OCI-LY3 (cell line): ENCODE measurements at regions not wholly inside any gene's neighbourhood (a gene's known extent, or its start where the extent isn't known, plus 50 kb on each side); places are given as distances from the start of the nearest gene placed in this dataset.

Experiments
- H2AFZ ChIP-seq: fragments of 200-600, 300-600 bp; shearing (Covaris generic); 2 replicates; pipeline ENCODE4 v1.6.0; 2014; ENCODE audit warnings: antibody characterized with exemption, low read depth, low read length
- H3K27ac ChIP-seq: fragments of 200-600, 300-600 bp; sonication (generic); 2 replicates; pipeline ENCODE4 v1.5.1; 2014; ENCODE audit warnings: mild to moderate bottlenecking, low read length, moderate library complexity, mixed read lengths
- H3K27me3 ChIP-seq: fragments of 200-600, 300-600 bp; sonication (generic); 2 replicates; pipeline ENCODE4 v1.6.1; 2014; ENCODE audit warnings: low read depth, low read length, mixed read lengths
- H3K36me3 ChIP-seq: fragments of 200-600, 300-600 bp; sonication (generic); replicated peaks from 2 replicates; pipeline ENCODE3; 2014; ENCODE audit warnings: low read depth, low read length, mixed read lengths
- H3K4me1 ChIP-seq: fragments of 300-600, 200-600 bp; sonication (generic); 2 replicates; pipeline ENCODE4 v1.6.1; 2014; ENCODE audit warnings: low read length, mixed read lengths
- H3K4me2 ChIP-seq: fragments of 200-600, 300-600 bp; sonication (generic); 2 replicates; pipeline ENCODE4 v1.6.1; 2014; ENCODE audit warnings: low read length, mixed read lengths
- H3K4me3 ChIP-seq: fragments of 300-600, 200-600 bp; sonication (generic); 2 replicates; pipeline ENCODE4 v1.5.1; 2014; ENCODE audit warnings: antibody characterized with exemption, mild to moderate bottlenecking, low read length, moderate library complexity
- H3K79me2 ChIP-seq: fragments of 300-600, 200-600 bp; shearing (Covaris generic); 2 replicates; pipeline ENCODE4 v1.6.1; 2014; ENCODE audit warnings: mild to moderate bottlenecking, low read length, mixed read lengths
- H3K9ac ChIP-seq: fragments of 300-600, 200-600 bp; shearing (Covaris generic); 2 replicates; pipeline ENCODE4 v1.6.0; 2014; ENCODE audit warnings: mild to moderate bottlenecking, low read length, moderate library complexity
- H3K9me3 ChIP-seq: fragments of 200-600, 300-600 bp; shearing (Covaris generic); 2 replicates; pipeline ENCODE4 v1.6.1; 2014; ENCODE audit warnings: low read length, mixed read lengths; ENCODE audit not compliant: insufficient read depth
- H4K20me1 ChIP-seq: fragments of 200-600, 300-600 bp; sonication (generic); 2 replicates; pipeline ENCODE4 v1.6.1; 2016; ENCODE audit warnings: low read length, mixed read lengths; ENCODE audit not compliant: insufficient read depth
- EZH2phosphoT487 ChIP-seq: fragments of 200-600 bp; shearing (Covaris generic); IDR thresholded peaks from 2 replicates; pipeline ENCODE4 v1.6.1; 2018; ENCODE audit warnings: antibody characterized with exemption, mixed run types, low read depth
- TF ChIP-seq, protein P1 (sequence below): fragments of 200-600, 300-600 bp; sonication (generic); IDR thresholded peaks from 2 replicates; pipeline ENCODE4 v1.5.1; 2014; ENCODE audit warnings: antibody characterized with exemption, low read length, low read depth

DNA sequence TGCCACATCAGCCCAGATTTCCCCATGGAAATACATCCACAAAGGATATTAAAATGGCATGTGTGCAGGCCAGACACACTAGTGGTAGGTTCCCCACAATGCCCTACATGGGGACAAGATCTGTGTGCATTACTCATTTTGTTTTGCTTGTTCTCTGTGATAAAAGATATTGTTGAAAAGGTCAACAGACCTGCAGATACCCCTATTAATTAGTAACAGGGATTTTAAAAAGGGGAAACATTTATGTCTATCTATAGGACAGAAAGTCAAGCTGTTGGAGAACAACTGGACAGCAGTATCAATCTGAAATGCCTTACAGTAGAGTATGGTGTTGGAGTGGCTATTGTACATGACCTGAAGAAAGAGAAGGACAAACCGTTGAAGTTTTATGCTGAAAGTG is 596.0 kb upstream of the GRM7 start:
- TF ChIP-seq, protein P1, sequence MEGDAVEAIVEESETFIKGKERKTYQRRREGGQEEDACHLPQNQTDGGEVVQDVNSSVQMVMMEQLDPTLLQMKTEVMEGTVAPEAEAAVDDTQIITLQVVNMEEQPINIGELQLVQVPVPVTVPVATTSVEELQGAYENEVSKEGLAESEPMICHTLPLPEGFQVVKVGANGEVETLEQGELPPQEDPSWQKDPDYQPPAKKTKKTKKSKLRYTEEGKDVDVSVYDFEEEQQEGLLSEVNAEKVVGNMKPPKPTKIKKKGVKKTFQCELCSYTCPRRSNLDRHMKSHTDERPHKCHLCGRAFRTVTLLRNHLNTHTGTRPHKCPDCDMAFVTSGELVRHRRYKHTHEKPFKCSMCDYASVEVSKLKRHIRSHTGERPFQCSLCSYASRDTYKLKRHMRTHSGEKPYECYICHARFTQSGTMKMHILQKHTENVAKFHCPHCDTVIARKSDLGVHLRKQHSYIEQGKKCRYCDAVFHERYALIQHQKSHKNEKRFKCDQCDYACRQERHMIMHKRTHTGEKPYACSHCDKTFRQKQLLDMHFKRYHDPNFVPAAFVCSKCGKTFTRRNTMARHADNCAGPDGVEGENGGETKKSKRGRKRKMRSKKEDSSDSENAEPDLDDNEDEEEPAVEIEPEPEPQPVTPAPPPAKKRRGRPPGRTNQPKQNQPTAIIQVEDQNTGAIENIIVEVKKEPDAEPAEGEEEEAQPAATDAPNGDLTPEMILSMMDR = no peak
- no peak for TF ChIP-seq EZH2phosphoT487
- H3K36me3 ChIP-seq = no peaks in the 10 kb centered on the region
- H2AFZ ChIP-seq = no peak overlapping the region
- H3K79me2 ChIP-seq = no peaks in the 10 kb centered on the region
- H3K9me3 ChIP-seq = no peaks in the 10 kb centered on the region
- H3K9ac ChIP-seq = no peak overlapping the region
- peaks cover 5% of the 10 kb centered on the region; the same call in 1 of the 2 replicates for H3K4me1 ChIP-seq
- H3K27ac ChIP-seq = no peak overlapping the region
- no peak overlapping the region for H3K4me2 ChIP-seq
- H4K20me1 ChIP-seq = no peaks in the 10 kb centered on the region
- H3K27me3 ChIP-seq = no peaks in the 10 kb centered on the region
- H3K4me3 ChIP-seq = no peak overlapping the region

DNA sequence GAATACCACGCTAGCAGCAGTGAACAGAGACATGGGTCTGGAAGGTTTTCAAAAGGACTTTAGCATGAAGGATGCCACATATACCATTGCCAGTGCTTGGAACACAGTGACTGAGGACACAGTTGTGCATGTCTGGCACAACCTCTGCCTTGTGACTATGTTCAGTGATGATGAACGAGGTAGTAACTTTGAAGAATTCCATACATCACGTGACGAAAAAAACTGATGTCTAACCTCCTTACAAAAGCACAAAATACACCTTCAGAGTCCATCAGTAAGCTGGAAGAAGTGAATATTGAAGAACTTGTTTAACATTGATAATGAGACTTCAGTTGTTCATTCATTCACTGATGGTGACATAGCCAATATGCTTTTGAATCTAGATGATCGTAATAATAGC is 594.8 kb upstream of the GRM7 start:
- Histone ChIP-seq H3K27ac (no peak overlapping the region), H3K9ac (no peak overlapping the region), H2AFZ (no peak overlapping the region), H3K9me3 (no peaks in the 10 kb centered on the region), H4K20me1 (no peaks in the 10 kb centered on the region), H3K27me3 (no peaks in the 10 kb centered on the region), H3K79me2 (no peaks in the 10 kb centered on the region), H3K4me2 (no peak overlapping the region), H3K4me3 (no peak overlapping the region), H3K4me1 (peaks cover 5% of the 10 kb centered on the region; the same call in 1 of the 2 replicates), H3K36me3 (no peaks in the 10 kb centered on the region)
- no peak for TF ChIP-seq EZH2phosphoT487
- TF ChIP-seq, protein P1 = no peak

DNA sequence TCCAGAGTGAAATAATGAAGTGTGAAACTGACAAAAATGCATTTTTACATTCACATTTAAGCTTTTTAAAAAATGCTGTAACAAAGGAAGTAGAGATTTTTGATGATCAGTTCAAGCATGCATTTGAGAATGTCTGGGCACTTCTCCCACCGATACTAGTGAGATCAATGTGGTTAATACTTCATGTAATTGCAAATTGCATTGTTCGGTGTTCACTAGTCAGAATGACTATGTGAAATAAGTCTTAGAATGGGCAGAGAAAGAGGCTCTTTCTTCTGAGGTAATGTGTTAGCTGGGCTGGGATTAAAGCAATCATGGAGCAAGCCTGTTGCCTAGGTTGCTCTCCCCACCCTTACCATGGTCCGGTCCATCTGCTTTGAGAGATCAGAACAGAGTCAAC is 587.0 kb upstream of the GRM7 start:
- H3K4me1 ChIP-seq = no peaks in the 10 kb centered on the region
- no peak for TF ChIP-seq EZH2phosphoT487
- TF ChIP-seq, protein P1 = no peak
- H3K79me2 ChIP-seq = no peaks in the 10 kb centered on the region
- no peak overlapping the region for H3K9ac ChIP-seq
- no peaks in the 10 kb centered on the region for H3K36me3 ChIP-seq
- H3K27ac ChIP-seq = no peak overlapping the region
- no peaks in the 10 kb centered on the region for H3K27me3 ChIP-seq
- no peak overlapping the region for H2AFZ ChIP-seq
- no peaks in the 10 kb centered on the region for H4K20me1 ChIP-seq
- H3K9me3 ChIP-seq = no peaks in the 10 kb centered on the region
- no peak overlapping the region for H3K4me3 ChIP-seq
- no peak overlapping the region for H3K4me2 ChIP-seq

DNA sequence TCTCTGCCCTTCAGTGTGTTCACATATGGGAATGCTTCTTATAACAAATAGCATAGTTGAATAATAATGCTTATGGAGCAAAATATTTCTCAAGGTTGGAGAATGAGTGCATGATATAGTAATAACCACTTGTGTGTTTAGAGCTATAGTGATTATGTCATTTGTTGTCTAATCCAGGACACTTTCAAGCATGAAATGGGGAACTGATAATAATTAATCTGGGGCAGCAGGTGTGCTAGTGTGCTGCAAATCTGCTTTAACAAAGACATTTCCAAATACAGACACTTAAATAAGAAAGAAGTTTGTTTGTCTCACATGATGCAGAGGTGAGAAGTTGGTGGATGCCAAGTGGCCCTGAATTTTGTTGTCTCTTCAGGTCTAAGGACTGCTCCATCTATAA is 579.3 kb upstream of the GRM7 start:
- H4K20me1 ChIP-seq = no peaks in the 10 kb centered on the region
- peaks cover 9% of the 10 kb centered on the region for H3K4me1 ChIP-seq
- no peak overlapping the region for H3K27ac ChIP-seq
- H3K9me3 ChIP-seq = no peaks in the 10 kb centered on the region
- H2AFZ ChIP-seq = no peak overlapping the region
- no peak overlapping the region for H3K4me2 ChIP-seq
- no peaks in the 10 kb centered on the region for H3K79me2 ChIP-seq
- TF ChIP-seq EZH2phosphoT487 = no peak
- TF ChIP-seq, protein P1 = no peak
- no peak overlapping the region for H3K9ac ChIP-seq
- H3K4me3 ChIP-seq = no peak overlapping the region
- no peaks in the 10 kb centered on the region for H3K27me3 ChIP-seq
- no peaks in the 10 kb centered on the region for H3K36me3 ChIP-seq
